ENCODE measurements at regions not wholly inside any gene's neighbourhood (a gene's known extent, or its start where the extent isn't known, plus 50 kb on each side); places are given as distances from the start of the nearest gene placed in this dataset.

- TF ChIP-seq CTCF (IDR thresholded peaks at IDR 0.05) (no peak), POLR2A (IDR thresholded peaks at IDR 0.05) (no peak)
These were observed 138.7 kb downstream of the ENC1 start for GRCh38 chr5:74501674-74502478.

Data from testis (tissue), 2 donors.